GM10266 (cell line): ENCODE measurements at regions not wholly inside any gene's neighbourhood (a gene's known extent, or its start where the extent isn't known, plus 50 kb on each side); places are given as distances from the start of the nearest gene placed in this dataset.

Experiments used
- DNase-seq: peaks from one replicate; pipeline ENCODE4 v3.0.0; 2012; ENCODE audit errors: extremely low spot score
- CTCF ChIP-seq: IDR thresholded peaks from 2 replicates; pipeline ENCODE4 v1.5.1; 2012; ENCODE audit warnings: mild to moderate bottlenecking, low read depth; ENCODE audit not compliant: control insufficient read depth, insufficient read depth; ENCODE audit errors: missing control alignments

GRCh38 chr9:85224301-85224700, 517.5 kb downstream of the AGTPBP1 start:
- no peak for TF ChIP-seq CTCF
- no peak for DNase-seq

- no peak for DNase-seq
- TF ChIP-seq CTCF: no peak
Observed at GRCh38 chr9:85223506-85224125, 518.1 kb downstream of the AGTPBP1 start.

- TF ChIP-seq CTCF: no peak
- no peak for DNase-seq
Observed at GRCh38 chr9:85216601-85217000, 525.2 kb downstream of the AGTPBP1 start.

GRCh38 chr9:85215961-85216360, 525.8 kb downstream of the AGTPBP1 start:
- no peak for DNase-seq
- TF ChIP-seq CTCF: no peak

- TF ChIP-seq CTCF: no peak
- no peak for DNase-seq
Observed at GRCh38 chr9:85215416-85215815, 526.3 kb downstream of the AGTPBP1 start.

- no peak for TF ChIP-seq CTCF
- no peak for DNase-seq
Observed at GRCh38 chr9:85213650-85214607, 527.8 kb downstream of the AGTPBP1 start.

- no peak for DNase-seq
- no peak for TF ChIP-seq CTCF
Observed at GRCh38 chr9:85212887-85213286, 528.9 kb downstream of the AGTPBP1 start.
